ENCODE measurements at regions not wholly inside any gene's neighbourhood (a gene's known extent, or its start where the extent isn't known, plus 50 kb on each side); places are given as distances from the start of the nearest gene placed in this dataset.

DNA sequence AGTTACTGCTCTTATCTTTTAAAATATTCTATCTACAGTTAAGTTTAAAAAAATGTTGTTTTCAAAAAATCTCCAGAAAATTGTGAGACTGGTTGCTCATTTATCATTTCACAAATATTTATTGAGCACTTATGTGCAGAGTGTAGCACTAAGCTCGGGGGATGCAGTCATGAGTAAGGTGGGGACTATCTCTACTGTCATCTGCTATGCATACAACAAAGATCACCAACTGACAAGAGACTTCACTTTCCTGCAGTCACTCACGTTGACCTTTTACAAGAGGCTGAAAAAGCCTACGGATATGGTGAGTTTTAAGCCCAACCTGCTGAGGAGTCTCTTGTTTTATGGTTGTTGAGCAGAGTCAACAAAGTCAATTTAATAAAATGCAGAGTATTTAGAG lies 392.5 kb downstream of the KLF12 start:
- no peak for DNase-seq (ENCODE audit: low spot score)
- H3K27ac ChIP-seq: no peak overlapping the region
- H3K4me2 ChIP-seq: no peak overlapping the region
- no peak for TF ChIP-seq CTCF (IDR thresholded peaks at IDR 0.05; ENCODE audit: poor library complexity)
- WGBS (ENCODE audit: low lambda C conversion rate, missing lambda C conversion rate): 22% methylated on average over 3 of the region's 3 CpGs
- H2AFZ ChIP-seq: no peak overlapping the region
- H3K4me1 ChIP-seq (ENCODE audit: insufficient read depth): no peaks in the 10 kb centered on the region
- no peak overlapping the region for H3K4me3 ChIP-seq
- no peaks in the 10 kb centered on the region for H3K9me2 ChIP-seq (replicated peaks; ENCODE audit: insufficient read depth)
- H3K27me3 ChIP-seq: no peaks in the 10 kb centered on the region
- H3K9me3 ChIP-seq (ENCODE audit: low read depth): no peaks in the 10 kb centered on the region
- no peaks in the 10 kb centered on the region for H3K79me2 ChIP-seq
- no peaks in the 10 kb centered on the region for H4K20me1 ChIP-seq (ENCODE audit: insufficient read depth, poor library complexity, severe bottlenecking)
- no peaks in the 10 kb centered on the region for H3K36me3 ChIP-seq (replicated peaks; ENCODE audit: insufficient read depth, low read depth)

DNA sequence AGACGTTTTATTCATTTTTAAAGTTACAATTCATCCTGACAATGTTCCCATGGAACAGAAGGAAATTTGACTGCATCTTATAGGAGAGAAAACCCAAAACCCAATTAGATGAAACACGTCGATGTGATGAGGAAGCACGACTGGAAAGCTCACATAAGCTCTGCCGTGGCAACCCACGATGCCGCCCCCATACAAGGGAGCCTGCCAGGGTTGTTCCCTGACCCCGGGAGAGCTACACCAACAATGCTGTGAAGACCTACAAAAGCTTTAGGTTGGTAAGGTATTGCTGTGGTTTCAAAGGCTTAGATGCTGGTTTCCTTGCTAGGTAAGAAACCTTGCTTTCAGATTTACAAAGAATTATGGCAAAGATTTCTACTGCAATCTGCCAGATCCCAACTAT lies 393.1 kb downstream of the KLF12 start:
- H3K9me3 ChIP-seq (ENCODE audit: low read depth): no peaks in the 10 kb centered on the region
- no peak overlapping the region for H3K27ac ChIP-seq
- no peak overlapping the region for H2AFZ ChIP-seq
- H3K4me1 ChIP-seq (ENCODE audit: insufficient read depth): no peaks in the 10 kb centered on the region
- WGBS (ENCODE audit: low lambda C conversion rate, missing lambda C conversion rate): 71% methylated on average over 8 of the region's 8 CpGs
- no peaks in the 10 kb centered on the region for H4K20me1 ChIP-seq (ENCODE audit: insufficient read depth, poor library complexity, severe bottlenecking)
- TF ChIP-seq EZH2phosphoT487 (IDR thresholded peaks at IDR 0.05; ENCODE audit: low read depth, severe bottlenecking, unreplicated experiment) (no peak), EZH2 (IDR thresholded peaks at IDR 0.05; ENCODE audit: borderline replicate concordance) (no peak), CTCF (IDR thresholded peaks at IDR 0.05; ENCODE audit: poor library complexity) (no peak)
- no peaks in the 10 kb centered on the region for H3K27me3 ChIP-seq
- no peak overlapping the region for H3K4me3 ChIP-seq
- no peak for DNase-seq (ENCODE audit: low spot score)
- H3K36me3 ChIP-seq (replicated peaks; ENCODE audit: insufficient read depth, low read depth): no peaks in the 10 kb centered on the region
- no peaks in the 10 kb centered on the region for H3K9me2 ChIP-seq (replicated peaks; ENCODE audit: insufficient read depth)
- H3K79me2 ChIP-seq: no peaks in the 10 kb centered on the region
- H3K4me2 ChIP-seq: no peak overlapping the region

- Histone ChIP-seq H4K20me1 (ENCODE audit: insufficient read depth, poor library complexity, severe bottlenecking) (no peaks in the 10 kb centered on the region), H3K27me3 (no peaks in the 10 kb centered on the region), H3K4me3 (no peak overlapping the region), H3K4me2 (no peak overlapping the region), H3K9me3 (ENCODE audit: low read depth) (no peaks in the 10 kb centered on the region), H3K4me1 (ENCODE audit: insufficient read depth) (no peaks in the 10 kb centered on the region), H3K9me2 (replicated peaks; ENCODE audit: insufficient read depth) (no peaks in the 10 kb centered on the region), H3K79me2 (no peaks in the 10 kb centered on the region), H2AFZ (no peak overlapping the region), H3K36me3 (replicated peaks; ENCODE audit: insufficient read depth, low read depth) (no peaks in the 10 kb centered on the region), H3K27ac (no peak overlapping the region)
- TF ChIP-seq EZH2 (IDR thresholded peaks at IDR 0.05; ENCODE audit: borderline replicate concordance) (no peak), EZH2phosphoT487 (IDR thresholded peaks at IDR 0.05; ENCODE audit: low read depth, severe bottlenecking, unreplicated experiment) (no peak), CTCF (IDR thresholded peaks at IDR 0.05; ENCODE audit: poor library complexity) (no peak)
- no peak for DNase-seq (ENCODE audit: low spot score)
- 73% methylated on average over 5 of the region's 5 CpGs for WGBS (ENCODE audit: low lambda C conversion rate, missing lambda C conversion rate)
These were observed 393.5 kb downstream of the KLF12 start for GRCh38 chr13:73740666-73741065.

DNA sequence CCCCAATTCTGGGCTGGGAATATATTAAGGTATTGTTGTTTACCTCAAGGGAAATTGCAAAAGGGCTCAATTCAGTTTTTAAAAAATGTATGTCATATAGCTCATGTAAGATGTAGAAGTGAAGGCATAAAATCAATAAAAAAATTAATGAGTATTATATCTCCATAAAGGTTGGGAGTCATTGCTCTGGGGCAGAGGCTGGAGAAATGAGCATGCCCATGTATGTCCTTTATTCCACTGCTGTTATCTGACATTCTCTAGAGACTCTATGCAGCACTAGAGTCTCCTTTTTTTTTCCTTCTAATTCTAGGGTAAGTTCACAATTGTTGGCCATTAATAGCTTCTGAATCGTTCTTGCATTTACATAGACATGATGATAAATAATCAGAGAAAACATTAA lies 394.8 kb downstream of the KLF12 start:
- no peak overlapping the region for H2AFZ ChIP-seq
- no peaks in the 10 kb centered on the region for H4K20me1 ChIP-seq (ENCODE audit: insufficient read depth, poor library complexity, severe bottlenecking)
- H3K4me1 ChIP-seq (ENCODE audit: insufficient read depth): no peaks in the 10 kb centered on the region
- WGBS (ENCODE audit: low lambda C conversion rate, missing lambda C conversion rate): 86% methylated on average over 1 of the region's 1 CpG
- no peak overlapping the region for H3K27ac ChIP-seq
- no peak for TF ChIP-seq CTCF (IDR thresholded peaks at IDR 0.05; ENCODE audit: poor library complexity)
- no peak for TF ChIP-seq EZH2phosphoT487 (IDR thresholded peaks at IDR 0.05; ENCODE audit: low read depth, severe bottlenecking, unreplicated experiment)
- no peak for TF ChIP-seq EZH2 (IDR thresholded peaks at IDR 0.05; ENCODE audit: borderline replicate concordance)
- H3K36me3 ChIP-seq (replicated peaks; ENCODE audit: insufficient read depth, low read depth): no peaks in the 10 kb centered on the region
- H3K9me3 ChIP-seq (ENCODE audit: low read depth): no peaks in the 10 kb centered on the region
- no peak overlapping the region for H3K4me2 ChIP-seq
- no peaks in the 10 kb centered on the region for H3K27me3 ChIP-seq
- no peaks in the 10 kb centered on the region for H3K9me2 ChIP-seq (replicated peaks; ENCODE audit: insufficient read depth)
- no peak overlapping the region for H3K4me3 ChIP-seq
- DNase-seq (ENCODE audit: low spot score): no peak
- no peaks in the 10 kb centered on the region for H3K79me2 ChIP-seq

All from hepatocyte (in vitro differentiated cells).